ENCODE measurements at regions not wholly inside any gene's neighbourhood (a gene's known extent, or its start where the extent isn't known, plus 50 kb on each side); places are given as distances from the start of the nearest gene placed in this dataset.
"Not testable (repeated sequence)": the region's sequence is repeated elsewhere in the genome, so short reads cannot be mapped to it uniquely, and the experiment has no call there.

DNA sequence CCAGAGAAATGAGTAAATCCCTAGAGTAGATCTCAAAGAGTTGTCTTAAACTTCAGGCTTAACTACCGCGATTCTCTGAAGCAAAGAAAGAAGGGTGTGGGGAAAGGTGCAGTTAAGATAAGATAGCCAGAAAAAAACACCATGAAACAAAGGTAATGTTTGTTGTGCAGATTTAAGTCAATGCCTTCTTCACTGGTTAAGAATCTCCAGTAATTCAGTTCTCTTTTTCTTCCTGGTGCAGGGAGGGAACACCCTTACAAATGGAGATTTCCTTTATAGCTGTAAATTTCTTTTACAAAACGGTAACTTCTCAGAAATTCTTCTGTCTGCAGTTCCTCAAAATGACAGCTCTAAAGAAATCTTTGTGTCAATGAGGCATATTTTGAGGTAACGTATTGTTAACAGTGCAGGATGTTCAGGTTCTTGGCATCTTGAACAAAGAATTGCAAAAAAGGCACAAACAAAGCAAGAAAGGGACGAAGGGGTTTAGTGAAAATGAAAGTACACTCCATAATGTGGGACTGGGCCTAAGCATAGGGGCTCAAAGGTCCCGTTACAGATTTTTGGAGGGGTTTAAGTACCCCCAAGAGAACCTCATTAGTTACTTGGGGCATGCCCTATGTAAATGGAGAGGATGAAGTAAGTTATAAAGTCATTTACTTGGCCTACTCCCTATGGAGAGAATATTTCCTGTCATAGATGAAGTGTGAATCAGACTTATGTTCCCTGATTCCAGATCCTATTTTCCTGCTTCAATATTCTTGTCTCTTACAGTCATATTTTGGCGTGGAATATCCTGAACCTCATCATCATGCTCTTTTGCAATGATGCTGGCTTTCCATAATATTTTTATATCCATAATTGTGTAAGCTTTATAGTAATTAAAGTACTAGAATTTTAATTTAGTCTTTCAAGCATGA is 492.0 kb downstream of the PCDH11X start:
- intact Hi-C loops (cut with micrococcal nuclease) = no loop called here
- CTCF ChIA-PET = interaction anchor here (1.1 kb wide), 1 partner anchor 11 kb away, joined by 3 read pairs; no protein-coding TSS in a partner anchor
- dilution Hi-C loops (cut with MboI; ENCODE audit: extremely low pct_ligation_motif_present, low sequenced_read_pairs) = no loop called here
- Histone ChIP-seq H3K4me3 (replicated peaks in 1 of 3; ENCODE audit: insufficient read depth in 1 of 3, low read depth in 1 of 3, low read length in 3 of 3) (no peak overlapping the region), H3K27ac (ENCODE audit: insufficient read depth, low read depth, low read length) (no peak overlapping the region), H3K27me3 (ENCODE audit: control insufficient read depth in 2 of 2, insufficient read depth in 2 of 2, low read length in 2 of 2) (no peaks in the 10 kb centered on the region), H3K4me2 (ENCODE audit: insufficient read depth, low read length) (no peak overlapping the region), H4K20me1 (replicated peaks; ENCODE audit: control insufficient read depth, extremely low read depth, insufficient read depth, low read length) (no peaks in the 10 kb centered on the region), H3K4me1 (ENCODE audit: control insufficient read depth, extremely low read depth, insufficient read depth, low read length) (no peaks in the 10 kb centered on the region), H3K9ac (replicated peaks; ENCODE audit: extremely low read depth, insufficient read depth, low read length) (no peak overlapping the region), H2AFZ (ENCODE audit: low read depth, low read length) (no peak overlapping the region), H3K79me2 (ENCODE audit: control insufficient read depth, insufficient read depth, low read length) (no peaks in the 10 kb centered on the region), H3K36me3 (ENCODE audit: control insufficient read depth in 2 of 2, extremely low read depth in 1 of 2, insufficient read depth in 2 of 2, low read length in 2 of 2) (no peaks in the 10 kb centered on the region), H3K9me1 (replicated peaks; ENCODE audit: control insufficient read depth, extremely low read depth, insufficient read depth, low read length) (no peaks in the 10 kb centered on the region), H3K9me3 (replicated peaks; ENCODE audit: control insufficient read depth, insufficient read depth, low read length) (no peaks in the 10 kb centered on the region)
- FAIRE-seq = no peak
- BruUV-seq (replicated peaks) = no TSS peak
- TF ChIP-seq, protein P1, sequence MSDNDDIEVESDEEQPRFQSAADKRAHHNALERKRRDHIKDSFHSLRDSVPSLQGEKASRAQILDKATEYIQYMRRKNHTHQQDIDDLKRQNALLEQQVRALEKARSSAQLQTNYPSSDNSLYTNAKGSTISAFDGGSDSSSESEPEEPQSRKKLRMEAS (IDR thresholded peaks at IDR 0.05; ENCODE audit: insufficient read depth, insufficient read length) = no peak
- no peak for TF ChIP-seq POLR2A (IDR thresholded peaks at IDR 0.05; ENCODE audit: low read depth, low read length)
- TF ChIP-seq MYC (IDR thresholded peaks at IDR 0.05; ENCODE audit: low read depth, low read length) = no peak
- TF ChIP-seq, protein P2, sequence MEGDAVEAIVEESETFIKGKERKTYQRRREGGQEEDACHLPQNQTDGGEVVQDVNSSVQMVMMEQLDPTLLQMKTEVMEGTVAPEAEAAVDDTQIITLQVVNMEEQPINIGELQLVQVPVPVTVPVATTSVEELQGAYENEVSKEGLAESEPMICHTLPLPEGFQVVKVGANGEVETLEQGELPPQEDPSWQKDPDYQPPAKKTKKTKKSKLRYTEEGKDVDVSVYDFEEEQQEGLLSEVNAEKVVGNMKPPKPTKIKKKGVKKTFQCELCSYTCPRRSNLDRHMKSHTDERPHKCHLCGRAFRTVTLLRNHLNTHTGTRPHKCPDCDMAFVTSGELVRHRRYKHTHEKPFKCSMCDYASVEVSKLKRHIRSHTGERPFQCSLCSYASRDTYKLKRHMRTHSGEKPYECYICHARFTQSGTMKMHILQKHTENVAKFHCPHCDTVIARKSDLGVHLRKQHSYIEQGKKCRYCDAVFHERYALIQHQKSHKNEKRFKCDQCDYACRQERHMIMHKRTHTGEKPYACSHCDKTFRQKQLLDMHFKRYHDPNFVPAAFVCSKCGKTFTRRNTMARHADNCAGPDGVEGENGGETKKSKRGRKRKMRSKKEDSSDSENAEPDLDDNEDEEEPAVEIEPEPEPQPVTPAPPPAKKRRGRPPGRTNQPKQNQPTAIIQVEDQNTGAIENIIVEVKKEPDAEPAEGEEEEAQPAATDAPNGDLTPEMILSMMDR (IDR thresholded peaks at IDR 0.05; ENCODE audit: extremely low read depth in 1 of 2, insufficient read depth in 1 of 2, low read depth in 1 of 2, low read length in 2 of 2) = no peak
- TF ChIP-seq POLR2AphosphoS5 (IDR thresholded peaks at IDR 0.05; ENCODE audit: insufficient read depth, low read depth, low read length) = no peak
- no peak for TF ChIP-seq GATA2 (IDR thresholded peaks at IDR 0.05; ENCODE audit: insufficient read depth, insufficient read length, low read depth, low read length)
- no peak for TF ChIP-seq EZH2 (IDR thresholded peaks at IDR 0.05; ENCODE audit: borderline replicate concordance, low read depth, low read length, severe bottlenecking)
- TF ChIP-seq JUN (IDR thresholded peaks at IDR 0.05; ENCODE audit: borderline replicate concordance, insufficient read depth, insufficient read length, low read depth) = no peak
- no peak for TF ChIP-seq FOS (IDR thresholded peaks at IDR 0.05; ENCODE audit: borderline replicate concordance, insufficient read depth, low read length)
- DNase-seq (ENCODE audit: low read depth, low spot score) = no peak
- POLR2A ChIA-PET = no interaction called here

GRCh38 chrX:92278556-92278955 is 499.4 kb downstream of the PCDH11X start:
- H3K9ac ChIP-seq (replicated peaks; ENCODE audit: extremely low read depth, insufficient read depth, low read length); POLR2A ChIA-PET; H4K20me1 ChIP-seq (replicated peaks; ENCODE audit: control insufficient read depth, extremely low read depth, insufficient read depth, low read length); FAIRE-seq; H3K4me2 ChIP-seq (ENCODE audit: insufficient read depth, low read length); H2AFZ ChIP-seq (ENCODE audit: low read depth, low read length); H3K4me3 ChIP-seq (replicated peaks in 1 of 3; ENCODE audit: insufficient read depth in 1 of 3, low read depth in 1 of 3, low read length in 3 of 3); H3K36me3 ChIP-seq (ENCODE audit: control insufficient read depth in 2 of 2, extremely low read depth in 1 of 2, insufficient read depth in 2 of 2, low read length in 2 of 2); dilution Hi-C loops (cut with MboI; ENCODE audit: extremely low pct_ligation_motif_present, low sequenced_read_pairs); H3K27ac ChIP-seq (ENCODE audit: insufficient read depth, low read depth, low read length); H3K4me1 ChIP-seq (ENCODE audit: control insufficient read depth, extremely low read depth, insufficient read depth, low read length); BruUV-seq (replicated peaks); H3K9me3 ChIP-seq (replicated peaks; ENCODE audit: control insufficient read depth, insufficient read depth, low read length); DNase-seq (ENCODE audit: low read depth, low spot score); H3K9me1 ChIP-seq (replicated peaks; ENCODE audit: control insufficient read depth, extremely low read depth, insufficient read depth, low read length); CTCF ChIA-PET; H3K27me3 ChIP-seq (ENCODE audit: control insufficient read depth in 2 of 2, insufficient read depth in 2 of 2, low read length in 2 of 2); H3K79me2 ChIP-seq (ENCODE audit: control insufficient read depth, insufficient read depth, low read length); intact Hi-C loops (cut with micrococcal nuclease): not testable (repeated sequence)

All from endothelial cell of umbilical vein (primary cell).